ENCODE measurements at regions not wholly inside any gene's neighbourhood (a gene's known extent, or its start where the extent isn't known, plus 50 kb on each side); places are given as distances from the start of the nearest gene placed in this dataset.

DNA sequence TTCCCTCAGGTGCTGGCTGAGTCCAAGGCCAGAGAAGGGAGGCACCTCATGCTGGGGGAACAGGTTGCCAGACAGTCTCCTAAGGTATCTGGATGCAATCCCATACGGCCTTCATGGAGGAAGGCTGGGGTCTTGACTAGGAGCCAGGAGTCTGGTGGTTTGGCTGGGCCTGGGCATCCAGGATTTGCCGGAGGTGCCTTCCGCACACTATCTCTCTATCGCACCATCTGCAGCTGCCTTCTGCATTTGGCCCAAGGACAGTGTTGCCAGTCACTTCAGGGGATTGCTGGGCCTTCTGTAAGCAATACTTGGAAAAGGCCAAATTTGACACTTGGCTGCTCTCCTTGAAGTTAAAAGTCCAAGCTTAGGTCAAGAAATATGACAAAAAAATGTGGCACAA is 327.2 kb downstream of the EN1 start:
- no peak for TF ChIP-seq CTCF (IDR thresholded peaks at IDR 0.05; ENCODE audit: extremely low read depth, missing control alignments)
- no peak for DNase-seq (ENCODE audit: low spot score)

GRCh38 chr2:118519511-118519910 is 327.9 kb downstream of the EN1 start:
- DNase-seq (ENCODE audit: low spot score): no peak
- no peak for TF ChIP-seq CTCF (IDR thresholded peaks at IDR 0.05; ENCODE audit: extremely low read depth, missing control alignments)

GRCh38 chr2:118510807-118511206 is 336.6 kb downstream of the EN1 start:
- no peak for DNase-seq (ENCODE audit: low spot score)
- no peak for TF ChIP-seq CTCF (IDR thresholded peaks at IDR 0.05; ENCODE audit: extremely low read depth, missing control alignments)

GRCh38 chr2:118509319-118510004 is 338.0 kb downstream of the EN1 start:
- TF ChIP-seq CTCF (IDR thresholded peaks at IDR 0.05; ENCODE audit: extremely low read depth, missing control alignments): no peak
- no peak for DNase-seq (ENCODE audit: low spot score)

GRCh38 chr2:118508282-118508681 is 339.2 kb downstream of the EN1 start:
- DNase-seq (ENCODE audit: low spot score): no peak
- TF ChIP-seq CTCF (IDR thresholded peaks at IDR 0.05; ENCODE audit: extremely low read depth, missing control alignments): no peak

- no peak for DNase-seq (ENCODE audit: low spot score)
- no peak for TF ChIP-seq CTCF (IDR thresholded peaks at IDR 0.05; ENCODE audit: extremely low read depth, missing control alignments)
These were observed 342.0 kb downstream of the EN1 start for GRCh38 chr2:118505436-118505835.

DNA sequence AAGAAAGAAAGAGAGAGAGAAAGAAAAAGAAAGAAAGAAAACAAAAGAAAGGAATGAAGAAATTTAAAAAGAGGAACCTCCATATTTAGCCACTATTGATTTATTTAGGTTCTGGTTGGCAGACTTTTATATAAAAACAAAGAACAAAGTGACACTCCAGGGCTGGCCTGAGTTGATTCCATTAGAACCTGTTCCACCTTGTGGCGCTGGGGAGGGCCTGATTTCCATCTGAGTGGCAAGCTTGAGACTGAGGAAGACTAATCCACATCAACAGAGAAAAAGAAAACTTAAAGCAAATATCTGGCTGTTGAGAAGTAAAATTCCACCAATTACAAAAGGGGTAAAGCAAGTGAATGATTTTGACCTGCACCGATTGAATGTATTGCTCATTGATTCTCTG is 345.3 kb downstream of the EN1 start:
- TF ChIP-seq CTCF (IDR thresholded peaks at IDR 0.05; ENCODE audit: extremely low read depth, missing control alignments): no peak
- no peak for DNase-seq (ENCODE audit: low spot score)
